Gastroesophageal sphincter (tissue), 3 donors: ENCODE measurements at regions not wholly inside any gene's neighbourhood (a gene's known extent, or its start where the extent isn't known, plus 50 kb on each side); places are given as distances from the start of the nearest gene placed in this dataset.

Source experiments
- POLR2AphosphoS5 ChIP-seq: sonication (generic); formaldehyde crosslinking; IDR thresholded peaks from one replicate; pipeline ENCODE4 v1.6.1; 2017; ENCODE audit warnings: antibody characterized with exemption
- TF ChIP-seq, protein P1 (sequence below), 4 experiments: fragments of 200-600 bp in 2 of 4; fragments of 450-650 bp in 2 of 4; sonication (generic) in 1 of 4; IDR thresholded peaks; one replicate each; pipeline ENCODE4 v1.5.1; 2017 to 2019; ENCODE audit warnings: antibody characterized with exemption in 4 of 4, mild to moderate bottlenecking in 2 of 4, moderate library complexity in 2 of 4

DNA sequence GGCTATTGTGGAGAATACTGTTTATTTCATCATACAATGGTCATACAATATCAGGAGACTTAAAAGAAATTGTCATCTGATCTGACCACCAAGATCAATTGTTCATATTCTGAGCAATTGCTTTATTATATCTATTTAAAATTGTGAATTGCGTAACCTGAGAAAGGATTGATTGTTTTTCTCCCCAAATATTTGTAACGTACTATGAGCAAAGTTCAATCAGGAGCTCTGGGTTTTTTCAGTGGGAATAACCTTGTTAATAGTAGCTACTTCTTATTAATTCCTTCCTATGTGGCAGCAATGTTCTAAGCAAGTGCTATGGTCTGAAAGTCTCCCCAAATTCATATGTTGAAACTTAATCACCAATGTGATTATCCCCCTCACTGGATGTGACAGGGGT is 323.1 kb downstream of the ZPLD1 start:
- TF ChIP-seq, protein P1, sequence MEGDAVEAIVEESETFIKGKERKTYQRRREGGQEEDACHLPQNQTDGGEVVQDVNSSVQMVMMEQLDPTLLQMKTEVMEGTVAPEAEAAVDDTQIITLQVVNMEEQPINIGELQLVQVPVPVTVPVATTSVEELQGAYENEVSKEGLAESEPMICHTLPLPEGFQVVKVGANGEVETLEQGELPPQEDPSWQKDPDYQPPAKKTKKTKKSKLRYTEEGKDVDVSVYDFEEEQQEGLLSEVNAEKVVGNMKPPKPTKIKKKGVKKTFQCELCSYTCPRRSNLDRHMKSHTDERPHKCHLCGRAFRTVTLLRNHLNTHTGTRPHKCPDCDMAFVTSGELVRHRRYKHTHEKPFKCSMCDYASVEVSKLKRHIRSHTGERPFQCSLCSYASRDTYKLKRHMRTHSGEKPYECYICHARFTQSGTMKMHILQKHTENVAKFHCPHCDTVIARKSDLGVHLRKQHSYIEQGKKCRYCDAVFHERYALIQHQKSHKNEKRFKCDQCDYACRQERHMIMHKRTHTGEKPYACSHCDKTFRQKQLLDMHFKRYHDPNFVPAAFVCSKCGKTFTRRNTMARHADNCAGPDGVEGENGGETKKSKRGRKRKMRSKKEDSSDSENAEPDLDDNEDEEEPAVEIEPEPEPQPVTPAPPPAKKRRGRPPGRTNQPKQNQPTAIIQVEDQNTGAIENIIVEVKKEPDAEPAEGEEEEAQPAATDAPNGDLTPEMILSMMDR (IDR thresholded peaks at IDR 0.05) = no peak
- TF ChIP-seq POLR2AphosphoS5 = no peak
